HepG2 (cell line): ENCODE measurements at regions not wholly inside any gene's neighbourhood (a gene's known extent, or its start where the extent isn't known, plus 50 kb on each side); places are given as distances from the start of the nearest gene placed in this dataset.
"Not testable (repeated sequence)": the region's sequence is repeated elsewhere in the genome, so short reads cannot be mapped to it uniquely, and the experiment has no call there.

Experiments used
- ATAC-seq: fragments of 200-7000 bp; cut with Tn5 transposase; 3 replicates; pipeline ENCODE4 v1.9.1; 2020; ENCODE audit warnings: mild to moderate bottlenecking, moderate library complexity
- BruUV-seq: library from RNA; stranded (reverse); fragments of 400-500 nt; replicated peaks from 2 replicates; lab custom pipeline; 2021; lab: Mats Ljungman, UMichigan
- CTCF ChIA-PET: fragments of 300-600 bp; formaldehyde crosslinking; extraction: SDS; loops from one replicate; lab custom pipeline; 2021; ENCODE audit warnings: low total read pairs, inconsistent platforms, low intra/inter-chr PET ratio; lab: Yijun Ruan, JAX
- POLR2A ChIA-PET: fragments of 350-600 bp; sonication (Branson Sonifier 250); formaldehyde crosslinking; loops from one replicate; lab custom pipeline; 2020; ENCODE audit warnings: antibody characterized with exemption, inconsistent platforms; lab: Yijun Ruan, JAX
- DNase-seq: peaks from one replicate; pipeline ENCODE4 v3.0.0-alpha.2; 2015; ENCODE audit warnings: low spot score
- FAIRE-seq: peaks from 3 replicates; lab custom pipeline; 2011; peaks lifted over from hg19 to GRCh38; lab: Jason Lieb, UNC
- H2AFZ ChIP-seq: one replicate; pipeline ENCODE4 v1.6.1; 2011; ENCODE audit warnings: low read length, inconsistent platforms
- H3K27ac ChIP-seq: fragments of 300-600 bp; 3 replicates; pipeline ENCODE4 v1.8.0; 2011; ENCODE audit warnings: mixed run types, mild to moderate bottlenecking, mixed read lengths, low read length, inconsistent platforms; ENCODE audit not compliant: insufficient read depth; ENCODE audit errors: extremely low read length
- H3K27me3 ChIP-seq, 2 experiments: fragments of 200-600 bp in 1 of 2; 2 replicates in 1 of 2; 3 replicates in 1 of 2; pipeline versions ENCODE4 v1.6.0 to v1.8.0; 2011; ENCODE audit warnings: low read length in 2 of 2, mild to moderate bottlenecking in 2 of 2, moderate library complexity in 2 of 2, inconsistent platforms in 1 of 2; ENCODE audit not compliant: insufficient read depth in 2 of 2, control insufficient read depth in 1 of 2
- H3K36me3 ChIP-seq, 2 experiments: fragments of 200-600 bp in 1 of 2; replicated peaks in 1 of 2; 2 replicates in 1 of 2; 3 replicates in 1 of 2; pipeline versions ENCODE4 v1.5.1 to v1.8.0; 2011; ENCODE audit warnings: low read length in 2 of 2, inconsistent platforms in 1 of 2; ENCODE audit not compliant: insufficient read depth in 2 of 2, control insufficient read depth in 1 of 2
- H3K4me1 ChIP-seq: 2 replicates; pipeline ENCODE4 v1.5.1; 2012; ENCODE audit warnings: low read length, inconsistent platforms; ENCODE audit not compliant: insufficient read depth
- H3K4me2 ChIP-seq: 2 replicates; pipeline ENCODE4 v1.6.0; 2011; ENCODE audit warnings: low read depth, low read length, inconsistent platforms
- H3K4me3 ChIP-seq, 3 experiments: fragments of 200-600 bp in 1 of 3; sonication (generic), shearing (Covaris generic) in 1 of 3; replicated peaks in 1 of 3; 2 replicates each; pipeline ENCODE4 v1.5.1; 2011 to 2016; ENCODE audit warnings: low read length in 3 of 3, inconsistent platforms in 2 of 3, low read depth in 2 of 3, mild to moderate bottlenecking in 2 of 3, control low read depth in 1 of 3, mixed read lengths in 1 of 3; ENCODE audit not compliant: insufficient read depth in 1 of 3
- H3K79me2 ChIP-seq: one replicate; pipeline ENCODE4 v1.6.1; 2011; ENCODE audit warnings: low read length, inconsistent platforms; ENCODE audit not compliant: insufficient read depth
- H3K9ac ChIP-seq: 2 replicates; pipeline ENCODE4 v1.6.0; 2011; ENCODE audit warnings: mild to moderate bottlenecking, low read depth, low read length, inconsistent platforms; ENCODE audit not compliant: insufficient read depth
- H3K9me3 ChIP-seq: 2 replicates; pipeline ENCODE4 v1.5.1; 2012; ENCODE audit warnings: mild to moderate bottlenecking, low read length
- H4K20me1 ChIP-seq: 2 replicates; pipeline ENCODE4 v1.6.0; 2011; ENCODE audit warnings: inconsistent platforms, mild to moderate bottlenecking, low read length, moderate library complexity; ENCODE audit not compliant: insufficient read depth
- NRL ChIP-seq: sonication (generic); formaldehyde crosslinking; IDR thresholded peaks from 2 replicates; pipeline ENCODE4 v1.5.0; 2020; ENCODE audit warnings: missing genetic modification reagents, mild to moderate bottlenecking, moderate library complexity, borderline replicate concordance
- RAD51 ChIP-seq: fragments of 450-650 bp; IDR thresholded peaks from 2 replicates; pipeline ENCODE4 v1.6.1; 2016; ENCODE audit warnings: borderline replicate concordance
- RNF2 ChIP-seq: fragments of 450-650 bp; conservative IDR thresholded peaks from 2 replicates; pipeline ENCODE4 v1.6.1; 2016; ENCODE audit warnings: low read depth
- WGBS: methylation state at CpG from one replicate; pipeline ENCODE4 v1.1.6; 2017; ENCODE audit warnings: low lambda C conversion rate; 5-methylcytosine and 5-hydroxymethylcytosine counted together
- in situ Hi-C: cut with HindIII; loops from 2 replicates; pipeline ENCODE4 v1.10.0; 2017; ENCODE audit warnings: low pct_unique_long_range_greater_than_20kb; ENCODE audit not compliant: extremely low pct_ligation_motif_present
- intact Hi-C: fragments of 100-400 bp; cut with micrococcal nuclease; formaldehyde crosslinking; loops from one replicate; pipeline ENCODE4 v1.10.0; 2022; ENCODE audit not compliant: unreplicated experiment
- TF ChIP-seq, protein P1 (sequence below): sonication (generic); formaldehyde crosslinking; IDR thresholded peaks from 2 replicates; pipeline ENCODE4 v1.4.0; 2020; ENCODE audit warnings: mild to moderate bottlenecking, missing genetic modification reagents
- TF ChIP-seq, protein P2 (sequence below): sonication (generic); formaldehyde crosslinking; IDR thresholded peaks from 2 replicates; pipeline ENCODE4 v1.5.0; 2020; ENCODE audit warnings: missing genetic modification reagents
- TF ChIP-seq, protein P3 (sequence below): sonication (generic); formaldehyde crosslinking; IDR thresholded peaks from 2 replicates; pipeline ENCODE4 v1.5.1; 2020; ENCODE audit warnings: mild to moderate bottlenecking, missing genetic modification reagents, moderate library complexity
- TF ChIP-seq, protein P4 (sequence below): IDR thresholded peaks from 2 replicates; pipeline ENCODE4 v1.6.1; 2012; ENCODE audit warnings: low read length, improper control_type of control experiment

DNA sequence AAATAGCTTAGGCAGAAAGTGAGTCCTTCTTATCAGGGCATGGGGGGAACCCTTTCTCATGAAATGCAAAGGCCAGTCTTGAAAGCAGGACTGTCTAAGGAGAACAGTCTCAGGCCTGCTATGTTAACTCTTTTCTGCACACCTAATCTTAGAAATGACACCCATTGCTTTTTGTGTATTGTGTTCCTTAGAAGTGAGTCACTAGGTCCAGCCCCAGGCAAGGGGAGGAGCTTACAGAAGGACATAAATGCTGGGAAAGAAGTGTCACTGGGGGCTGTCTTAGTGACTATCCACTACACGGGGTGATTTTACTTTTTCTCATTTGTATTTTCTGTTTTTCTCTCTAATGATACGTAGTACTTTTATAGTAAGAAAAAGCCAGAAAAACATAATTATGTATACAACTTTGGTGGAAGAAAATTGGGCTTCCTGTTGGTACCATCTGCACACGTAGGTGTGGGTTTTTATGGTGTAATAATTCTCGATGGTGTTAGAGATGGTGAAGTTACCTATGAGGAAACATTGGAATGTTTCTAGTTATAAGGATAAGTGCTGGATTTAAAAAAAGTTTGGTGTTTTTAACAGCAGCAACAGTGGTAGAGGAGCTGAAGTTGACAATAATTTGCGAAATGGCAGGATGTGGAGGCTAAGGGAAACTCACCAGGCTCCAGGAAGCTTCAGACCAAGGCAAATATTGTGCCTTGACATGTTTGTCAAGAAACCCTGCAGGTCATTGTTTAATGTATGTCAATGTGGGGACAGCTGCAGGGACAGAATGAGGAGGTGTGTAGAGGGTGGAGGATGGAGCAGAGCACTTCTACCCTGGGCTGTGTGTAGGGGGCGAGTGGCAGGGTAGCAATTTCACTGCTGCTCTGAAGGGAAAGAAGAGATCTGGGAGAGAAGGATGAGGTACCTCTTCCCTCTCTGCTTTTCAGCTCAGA is 214.9 kb downstream of the KTN1 start (continued):
- TF ChIP-seq, protein P1, sequence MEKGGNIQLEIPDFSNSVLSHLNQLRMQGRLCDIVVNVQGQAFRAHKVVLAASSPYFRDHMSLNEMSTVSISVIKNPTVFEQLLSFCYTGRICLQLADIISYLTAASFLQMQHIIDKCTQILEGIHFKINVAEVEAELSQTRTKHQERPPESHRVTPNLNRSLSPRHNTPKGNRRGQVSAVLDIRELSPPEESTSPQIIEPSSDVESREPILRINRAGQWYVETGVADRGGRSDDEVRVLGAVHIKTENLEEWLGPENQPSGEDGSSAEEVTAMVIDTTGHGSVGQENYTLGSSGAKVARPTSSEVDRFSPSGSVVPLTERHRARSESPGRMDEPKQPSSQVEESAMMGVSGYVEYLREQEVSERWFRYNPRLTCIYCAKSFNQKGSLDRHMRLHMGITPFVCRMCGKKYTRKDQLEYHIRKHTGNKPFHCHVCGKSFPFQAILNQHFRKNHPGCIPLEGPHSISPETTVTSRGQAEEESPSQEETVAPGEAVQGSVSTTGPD (CRISPR knock-in tag): no peak
- TF ChIP-seq RAD51 (no peak), NRL (no peak), RNF2 (no peak)
- TF ChIP-seq, protein P2, sequence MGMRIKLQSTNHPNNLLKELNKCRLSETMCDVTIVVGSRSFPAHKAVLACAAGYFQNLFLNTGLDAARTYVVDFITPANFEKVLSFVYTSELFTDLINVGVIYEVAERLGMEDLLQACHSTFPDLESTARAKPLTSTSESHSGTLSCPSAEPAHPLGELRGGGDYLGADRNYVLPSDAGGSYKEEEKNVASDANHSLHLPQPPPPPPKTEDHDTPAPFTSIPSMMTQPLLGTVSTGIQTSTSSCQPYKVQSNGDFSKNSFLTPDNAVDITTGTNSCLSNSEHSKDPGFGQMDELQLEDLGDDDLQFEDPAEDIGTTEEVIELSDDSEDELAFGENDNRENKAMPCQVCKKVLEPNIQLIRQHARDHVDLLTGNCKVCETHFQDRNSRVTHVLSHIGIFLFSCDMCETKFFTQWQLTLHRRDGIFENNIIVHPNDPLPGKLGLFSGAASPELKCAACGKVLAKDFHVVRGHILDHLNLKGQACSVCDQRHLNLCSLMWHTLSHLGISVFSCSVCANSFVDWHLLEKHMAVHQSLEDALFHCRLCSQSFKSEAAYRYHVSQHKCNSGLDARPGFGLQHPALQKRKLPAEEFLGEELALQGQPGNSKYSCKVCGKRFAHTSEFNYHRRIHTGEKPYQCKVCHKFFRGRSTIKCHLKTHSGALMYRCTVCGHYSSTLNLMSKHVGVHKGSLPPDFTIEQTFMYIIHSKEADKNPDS (CRISPR knock-in tag): no peak
- TF ChIP-seq, protein P3, sequence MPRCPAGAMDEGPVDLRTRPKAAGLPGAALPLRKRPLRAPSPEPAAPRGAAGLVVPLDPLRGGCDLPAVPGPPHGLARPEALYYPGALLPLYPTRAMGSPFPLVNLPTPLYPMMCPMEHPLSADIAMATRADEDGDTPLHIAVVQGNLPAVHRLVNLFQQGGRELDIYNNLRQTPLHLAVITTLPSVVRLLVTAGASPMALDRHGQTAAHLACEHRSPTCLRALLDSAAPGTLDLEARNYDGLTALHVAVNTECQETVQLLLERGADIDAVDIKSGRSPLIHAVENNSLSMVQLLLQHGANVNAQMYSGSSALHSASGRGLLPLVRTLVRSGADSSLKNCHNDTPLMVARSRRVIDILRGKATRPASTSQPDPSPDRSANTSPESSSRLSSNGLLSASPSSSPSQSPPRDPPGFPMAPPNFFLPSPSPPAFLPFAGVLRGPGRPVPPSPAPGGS (CRISPR knock-in tag): no peak
- TF ChIP-seq, protein P4, sequence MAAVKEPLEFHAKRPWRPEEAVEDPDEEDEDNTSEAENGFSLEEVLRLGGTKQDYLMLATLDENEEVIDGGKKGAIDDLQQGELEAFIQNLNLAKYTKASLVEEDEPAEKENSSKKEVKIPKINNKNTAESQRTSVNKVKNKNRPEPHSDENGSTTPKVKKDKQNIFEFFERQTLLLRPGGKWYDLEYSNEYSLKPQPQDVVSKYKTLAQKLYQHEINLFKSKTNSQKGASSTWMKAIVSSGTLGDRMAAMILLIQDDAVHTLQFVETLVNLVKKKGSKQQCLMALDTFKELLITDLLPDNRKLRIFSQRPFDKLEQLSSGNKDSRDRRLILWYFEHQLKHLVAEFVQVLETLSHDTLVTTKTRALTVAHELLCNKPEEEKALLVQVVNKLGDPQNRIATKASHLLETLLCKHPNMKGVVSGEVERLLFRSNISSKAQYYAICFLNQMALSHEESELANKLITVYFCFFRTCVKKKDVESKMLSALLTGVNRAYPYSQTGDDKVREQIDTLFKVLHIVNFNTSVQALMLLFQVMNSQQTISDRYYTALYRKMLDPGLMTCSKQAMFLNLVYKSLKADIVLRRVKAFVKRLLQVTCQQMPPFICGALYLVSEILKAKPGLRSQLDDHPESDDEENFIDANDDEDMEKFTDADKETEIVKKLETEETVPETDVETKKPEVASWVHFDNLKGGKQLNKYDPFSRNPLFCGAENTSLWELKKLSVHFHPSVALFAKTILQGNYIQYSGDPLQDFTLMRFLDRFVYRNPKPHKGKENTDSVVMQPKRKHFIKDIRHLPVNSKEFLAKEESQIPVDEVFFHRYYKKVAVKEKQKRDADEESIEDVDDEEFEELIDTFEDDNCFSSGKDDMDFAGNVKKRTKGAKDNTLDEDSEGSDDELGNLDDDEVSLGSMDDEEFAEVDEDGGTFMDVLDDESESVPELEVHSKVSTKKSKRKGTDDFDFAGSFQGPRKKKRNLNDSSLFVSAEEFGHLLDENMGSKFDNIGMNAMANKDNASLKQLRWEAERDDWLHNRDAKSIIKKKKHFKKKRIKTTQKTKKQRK: no peak
- TF ChIP-seq, all 625 proteins: peak for 0

DNA sequence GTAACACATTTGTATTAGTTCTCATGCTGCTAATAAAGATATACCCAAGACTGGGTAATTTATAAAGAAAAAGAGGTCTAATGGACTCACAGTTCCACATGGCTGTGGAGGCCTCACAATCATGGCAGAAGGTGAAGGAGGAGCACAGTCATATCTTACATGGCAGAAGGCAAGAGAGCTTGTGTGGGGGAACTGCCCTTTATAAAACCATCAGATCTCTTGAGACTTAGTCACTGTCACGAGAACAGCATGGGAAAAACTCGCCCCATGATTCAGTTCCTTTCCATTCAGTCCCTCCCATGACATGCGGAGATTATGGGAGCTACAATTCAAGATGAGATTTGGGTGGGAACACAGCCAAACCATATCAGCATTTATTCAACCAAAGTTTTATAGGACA is 216.5 kb downstream of the KTN1 start:
- intact Hi-C loops, H3K4me3 ChIP-seq, H3K9me3 ChIP-seq, H3K9ac ChIP-seq, POLR2A ChIA-PET, FAIRE-seq, H3K4me1 ChIP-seq, H3K79me2 ChIP-seq, H3K36me3 ChIP-seq, H3K4me2 ChIP-seq, H3K27me3 ChIP-seq, H4K20me1 ChIP-seq, CTCF ChIA-PET, ATAC-seq, BruUV-seq, in situ Hi-C loops, H3K27ac ChIP-seq, H2AFZ ChIP-seq, DNase-seq: not testable (repeated sequence)
- 3% methylated on average over 3 of the region's 3 CpGs for WGBS
